Heart left ventricle (tissue), 16 donors: ENCODE measurements at regions not wholly inside any gene's neighbourhood (a gene's known extent, or its start where the extent isn't known, plus 50 kb on each side); places are given as distances from the start of the nearest gene placed in this dataset.

ENCODE experiments used
- ATAC-seq, 4 donors: fragments of 200-7000 bp; cut with Tn5 transposase; one replicate each; pipeline ENCODE4 v1.9.1; 2020 to 2022; ENCODE audit warnings: moderate library complexity in 4 of 4, mild to moderate bottlenecking in 3 of 4, moderate number of reproducible peaks in 1 of 4
- DNase-seq, 5 donors: peaks; one replicate each; pipeline ENCODE4 v3.0.0-alpha.2; 2020
- H3K27ac ChIP-seq, 12 donors: fragments of 200-600 bp; sonication (generic) in 4 of 12; one replicate each; pipeline versions ENCODE4 v1.5.0 to v1.8.0; 2016 to 2022; ENCODE audit warnings: mild to moderate bottlenecking in 2 of 12
- H3K27me3 ChIP-seq, 9 donors: fragments of 200-600 bp; sonication (generic) in 2 of 9; one replicate each; pipeline versions ENCODE4 v1.5.1 to v1.8.0; 2016 to 2022; ENCODE audit warnings: mild to moderate bottlenecking in 3 of 9
- H3K36me3 ChIP-seq, 9 donors: fragments of 200-600 bp; sonication (generic) in 2 of 9; one replicate each; pipeline versions ENCODE4 v1.5.0 to v1.8.0; 2018 to 2022; ENCODE audit warnings: mild to moderate bottlenecking in 2 of 9
- H3K4me1 ChIP-seq, 12 donors: fragments of 200-600 bp; sonication (generic) in 4 of 12; one replicate each; pipeline versions ENCODE4 v1.5.0 to v1.8.0; 2016 to 2022; ENCODE audit warnings: mild to moderate bottlenecking in 3 of 12
- H3K4me3 ChIP-seq, 12 donors: fragments of 200-600 bp; sonication (generic) in 4 of 12; one replicate each; pipeline versions ENCODE4 v1.5.0 to v1.8.0; 2017 to 2022; ENCODE audit warnings: mild to moderate bottlenecking in 9 of 12, moderate library complexity in 4 of 12
- H3K9me3 ChIP-seq, 12 donors: fragments of 200-600 bp; sonication (generic) in 4 of 12; one replicate each; pipeline versions ENCODE4 v1.5.0 to v1.8.0; 2016 to 2022; ENCODE audit warnings: mild to moderate bottlenecking in 1 of 12
- POLR2A ChIP-seq, 2 donors: fragments of 450-650 bp; IDR thresholded peaks; one replicate each; pipeline ENCODE4 v1.6.1; 2017; ENCODE audit warnings: antibody characterized with exemption in 2 of 2, mild to moderate bottlenecking in 2 of 2, moderate library complexity in 2 of 2
- WGBS, 4 donors: extraction: QIAGEN DNeasy Blood & Tissue Kit in 2 of 4; methylation state at CpG; one replicate each; pipeline versions ENCODE4 v1.1.5 to v1.1.7; 2013 to 2018; 5-methylcytosine and 5-hydroxymethylcytosine counted together
- intact Hi-C, 10 donors: fragments of 100-400 bp; cut with DNase I; formaldehyde crosslinking; loops; one replicate each; pipeline versions ENCODE4 v1.11.1 to v1.14.2; 2022
- TF ChIP-seq, protein P1 (sequence below), 12 donors: fragments of 200-600 bp; sonication (generic) in 4 of 12; IDR thresholded peaks; one replicate each; pipeline versions ENCODE4 v1.5.0 to v1.8.0; 2018 to 2022; ENCODE audit warnings: antibody characterized with exemption in 12 of 12, mild to moderate bottlenecking in 5 of 12
- donor health status: ischemic (EF 13 %, LVEDD 7.1; RV severe dilation, severe dysfunction).
- donor health status: healthy with polysubstance abuse.
- donor health status: DM: no; HTN: yes; CAD: no.
- donor health status: DM: no; HTN: no; CAD: no.
- donor health status: ischemic (EF 25% LVEDD 6.9; RV normal size, moderate dysfunction).
- donor health status: ischemic (EF 25% LVEDD 5.7; RV mildly dilated, moderate dysfunction).
- donor health status: healthy.
- donor health status: DM: yes; HTN: yes; CAD: no.
- donor health status: ischemic (EF 35%, LVEDD 5.7; RV mildly dilated, moderate dysfunction).
- donor health status: nonischemic (EF 11% LVEDD 7.7; RV severe dilation, severe dysfunction).
- donor health status: DM: yes; HTN: yes; CAD: no.
- donor health status: PGD.
- donor health status: ischemic (EF 29% LVEDD 5.4; RV normal size, mild dysfunction).
- donor health status: nonischemic (EF 23%, LVEDD 6.1; RV moderate dilation, normal function).

DNA sequence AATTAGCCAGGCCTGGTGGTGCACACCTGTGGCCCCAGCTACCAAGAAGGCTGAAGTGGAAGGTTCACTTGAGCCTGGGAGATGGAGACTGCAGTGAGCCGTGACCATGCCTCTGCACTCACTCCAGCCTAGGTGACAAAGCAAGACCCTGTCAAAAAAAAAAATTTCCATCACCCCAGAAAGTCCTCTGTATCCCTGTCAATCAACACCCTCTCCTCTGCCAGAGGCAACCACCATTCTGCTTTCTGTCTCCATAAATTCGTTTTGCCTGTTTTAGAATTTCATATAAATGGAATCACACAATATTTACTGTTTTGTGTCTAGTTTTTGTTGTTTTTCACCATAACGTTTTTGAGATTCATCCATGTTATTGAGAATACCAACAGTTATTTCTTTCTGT is 141.6 kb upstream of the SLC45A1 start:
- whole genome bisulfite sequencing, 4 donors = 76 to 80% (median 77%) methylated on average over 3 of the region's 3 CpGs
- H3K36me3 ChIP-seq = no peaks in the 10 kb centered on the region
- H3K4me3 ChIP-seq = no peak overlapping the region
- TF ChIP-seq POLR2A (IDR thresholded peaks at IDR 0.05) = no peak
- TF ChIP-seq, protein P1, sequence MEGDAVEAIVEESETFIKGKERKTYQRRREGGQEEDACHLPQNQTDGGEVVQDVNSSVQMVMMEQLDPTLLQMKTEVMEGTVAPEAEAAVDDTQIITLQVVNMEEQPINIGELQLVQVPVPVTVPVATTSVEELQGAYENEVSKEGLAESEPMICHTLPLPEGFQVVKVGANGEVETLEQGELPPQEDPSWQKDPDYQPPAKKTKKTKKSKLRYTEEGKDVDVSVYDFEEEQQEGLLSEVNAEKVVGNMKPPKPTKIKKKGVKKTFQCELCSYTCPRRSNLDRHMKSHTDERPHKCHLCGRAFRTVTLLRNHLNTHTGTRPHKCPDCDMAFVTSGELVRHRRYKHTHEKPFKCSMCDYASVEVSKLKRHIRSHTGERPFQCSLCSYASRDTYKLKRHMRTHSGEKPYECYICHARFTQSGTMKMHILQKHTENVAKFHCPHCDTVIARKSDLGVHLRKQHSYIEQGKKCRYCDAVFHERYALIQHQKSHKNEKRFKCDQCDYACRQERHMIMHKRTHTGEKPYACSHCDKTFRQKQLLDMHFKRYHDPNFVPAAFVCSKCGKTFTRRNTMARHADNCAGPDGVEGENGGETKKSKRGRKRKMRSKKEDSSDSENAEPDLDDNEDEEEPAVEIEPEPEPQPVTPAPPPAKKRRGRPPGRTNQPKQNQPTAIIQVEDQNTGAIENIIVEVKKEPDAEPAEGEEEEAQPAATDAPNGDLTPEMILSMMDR (IDR thresholded peaks at IDR 0.05) = no peak
- H3K27ac ChIP-seq = no peak overlapping the region
- peaks cover 0 to 6% (median 0%) of the 10 kb centered on the region in 12 donors for H3K4me1 ChIP-seq
- ATAC-seq (no peak), DNase-seq (no peak)
- H3K9me3 ChIP-seq = peaks cover 0 to 23% (median 17%) of the 10 kb centered on the region in 12 donors
- intact Hi-C loops = no loop called here
- no peaks in the 10 kb centered on the region for H3K27me3 ChIP-seq

DNA sequence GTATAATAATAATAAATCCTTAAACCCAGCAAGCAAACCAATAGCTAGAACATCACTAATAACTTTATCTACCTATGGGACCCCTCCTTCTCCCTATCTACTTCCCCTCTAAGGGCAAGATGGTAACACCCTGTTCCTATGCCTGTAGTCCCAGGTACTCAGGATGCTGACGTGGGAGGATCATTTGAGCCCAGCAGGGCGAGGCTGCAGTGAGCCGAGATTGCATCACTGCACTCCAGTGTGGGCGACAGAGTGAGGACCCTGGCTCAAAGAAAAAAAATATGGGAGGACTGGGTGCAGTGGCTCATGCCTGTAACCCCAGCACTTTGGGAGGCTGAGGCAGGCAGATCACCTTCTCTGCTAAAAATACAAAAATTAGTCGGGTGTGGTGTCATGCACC is 143.1 kb upstream of the SLC45A1 start:
- Histone ChIP-seq H3K9me3 (peaks cover 0 to 17% (median 15%) of the 10 kb centered on the region in 12 donors), H3K27me3 (no peaks in the 10 kb centered on the region), H3K36me3 (no peaks in the 10 kb centered on the region), H3K4me3 (no peak overlapping the region), H3K27ac (no peak overlapping the region), H3K4me1 (peaks cover 0 to 12% (median 6%) of the 10 kb centered on the region in 12 donors)
- ATAC-seq (no peak), DNase-seq (no peak)
- intact Hi-C loops = no loop called here
- TF ChIP-seq POLR2A (IDR thresholded peaks at IDR 0.05) = no peak
- TF ChIP-seq, protein P1 (IDR thresholded peaks at IDR 0.05) = no peak
- WGBS, 4 donors = 72 to 77% (median 73%) methylated on average over 5 of the region's 5 CpGs

DNA sequence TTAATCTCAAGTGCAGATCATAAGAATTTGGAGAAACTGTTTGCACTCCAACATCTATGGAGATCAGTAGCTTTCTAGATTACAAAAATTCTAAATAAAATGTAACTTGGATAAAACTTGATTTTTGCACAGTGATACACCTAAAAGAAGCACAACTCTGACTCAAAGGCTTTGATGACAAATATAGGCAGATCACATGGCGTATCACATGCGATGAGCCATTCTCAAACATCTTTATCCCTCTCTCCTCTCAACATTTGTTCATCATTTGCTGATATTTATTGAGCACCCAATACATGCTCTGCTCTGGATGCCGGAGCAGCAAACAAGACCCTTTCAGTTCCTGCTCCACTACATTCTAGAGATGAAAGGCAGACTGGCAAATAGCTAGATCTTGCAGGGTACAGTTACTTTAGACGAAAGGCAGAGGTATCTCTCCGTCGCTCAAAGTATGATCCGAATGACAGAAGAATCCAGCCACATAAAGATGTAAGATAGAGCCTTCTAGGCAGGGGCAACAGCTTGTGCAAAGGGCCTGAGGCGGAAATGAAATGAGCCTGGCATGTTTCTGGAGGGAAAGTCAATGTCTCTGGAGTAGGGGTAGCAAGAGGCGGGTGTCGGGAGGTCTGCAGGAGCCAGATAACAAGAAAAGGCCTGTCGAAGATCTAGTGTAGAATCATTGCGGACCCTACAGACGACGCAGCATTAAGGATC is 145.8 kb upstream of the ERRFI1 start:
- Histone ChIP-seq H3K36me3 (no peaks in the 10 kb centered on the region), H3K9me3 (no peaks in the 10 kb centered on the region), H3K27ac (peak overlapping the region in 1 of 12 donors; percentile 14), H3K27me3 (no peaks in the 10 kb centered on the region), H3K4me3 (no peak overlapping the region), H3K4me1 (peaks cover 0 to 19% (median 13%) of the 10 kb centered on the region in 12 donors)
- intact Hi-C loops = no loop called here
- TF ChIP-seq, protein P1 (IDR thresholded peaks at IDR 0.05) = no peak
- TF ChIP-seq POLR2A (IDR thresholded peaks at IDR 0.05) = no peak
- ATAC-seq (no peak), DNase-seq (no peak)
- WGBS, 4 donors = 94 to 96% (median 95%) methylated on average over 14 of the region's 14 CpGs

DNA sequence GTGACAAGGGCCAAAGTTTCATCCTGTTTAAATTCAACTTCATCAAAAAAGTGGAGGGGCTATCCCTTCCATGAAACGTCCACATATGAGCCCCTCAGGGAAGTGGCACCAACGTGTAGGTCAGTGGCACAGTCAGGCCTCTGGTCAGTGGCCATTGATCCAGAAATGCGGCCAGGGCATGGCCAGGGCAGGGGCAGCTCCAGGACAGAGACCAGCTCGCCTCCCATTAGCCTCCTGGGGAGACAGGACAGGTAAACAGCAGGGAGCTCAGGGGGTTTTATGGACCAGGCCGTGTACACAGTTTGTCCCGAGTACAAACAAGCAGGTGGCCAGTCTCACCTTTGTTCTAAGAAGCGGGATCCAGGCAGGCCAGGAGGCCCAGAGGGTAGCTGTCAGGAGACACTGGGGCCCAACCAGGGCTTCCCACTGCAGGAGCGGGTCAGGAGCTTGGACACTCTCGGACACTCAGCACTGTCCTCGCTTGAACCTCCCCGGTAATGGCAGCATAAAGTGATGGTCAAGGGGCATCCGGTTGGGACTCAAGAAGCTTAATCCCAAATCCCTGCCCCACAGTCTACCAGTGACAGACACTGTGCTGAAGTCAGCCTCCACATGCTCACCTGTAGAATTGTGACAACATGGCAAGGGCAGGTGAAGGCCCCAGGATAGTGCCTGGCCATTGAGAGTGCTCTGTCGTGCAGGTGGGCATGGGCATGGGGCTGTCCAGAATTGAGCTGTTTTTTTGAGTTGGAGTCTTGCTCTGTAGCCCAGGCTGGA is 144.1 kb upstream of the ERRFI1 start:
- Histone ChIP-seq H3K4me1 (peaks cover 0 to 19% (median 13%) of the 10 kb centered on the region in 12 donors), H3K9me3 (no peaks in the 10 kb centered on the region), H3K27me3 (no peaks in the 10 kb centered on the region), H3K27ac (peak overlapping the region in 5 of 12 donors; percentile 29 to 89 (median 56)), H3K36me3 (no peaks in the 10 kb centered on the region), H3K4me3 (no peak overlapping the region)
- peak in 3 of 4 donors; percentile 17 to 29 (median 27) for ATAC-seq
- no peak for TF ChIP-seq POLR2A (IDR thresholded peaks at IDR 0.05)
- TF ChIP-seq, protein P1 (IDR thresholded peaks at IDR 0.05) = no peak
- intact Hi-C loops = no loop called here
- DNase-seq = no peak
- WGBS, 4 donors = 77 to 80% (median 79%) methylated on average over 9 to 13 of the region's 13 CpGs
